ENCODE measurements at regions not wholly inside any gene's neighbourhood (a gene's known extent, or its start where the extent isn't known, plus 50 kb on each side); places are given as distances from the start of the nearest gene placed in this dataset.

- WGBS, 2 experiments: 92 to 96% methylated on average over 3 of the region's 3 CpGs
- Histone ChIP-seq H3K4me3 (ENCODE audit: insufficient read depth, low read depth, low read length) (no peak overlapping the region), H3K36me3 (ENCODE audit: control insufficient read depth, insufficient read depth, low read length) (no peaks in the 10 kb centered on the region), H3K9me3 (ENCODE audit: control insufficient read depth, low read length) (no peaks in the 10 kb centered on the region), H3K27me3 (ENCODE audit: control insufficient read depth, insufficient read depth, low read length, poor library complexity, severe bottlenecking) (no peaks in the 10 kb centered on the region), H3K27ac (ENCODE audit: insufficient read depth, low read depth, low read length, poor library complexity, severe bottlenecking) (no peak overlapping the region), H3K4me1 (ENCODE audit: control insufficient read depth, insufficient read depth, low read length) (no peaks in the 10 kb centered on the region)
Measured at GRCh38 chr12:106003297-106003696, 135.5 kb downstream of the NUAK1 start.

GRCh38 chr12:106004289-106004688 lies 134.5 kb downstream of the NUAK1 start:
- no peak overlapping the region for H3K27ac ChIP-seq (ENCODE audit: insufficient read depth, low read depth, low read length, poor library complexity, severe bottlenecking)
- no peaks in the 10 kb centered on the region for H3K27me3 ChIP-seq (ENCODE audit: control insufficient read depth, insufficient read depth, low read length, poor library complexity, severe bottlenecking)
- H3K36me3 ChIP-seq (ENCODE audit: control insufficient read depth, insufficient read depth, low read length): no peaks in the 10 kb centered on the region
- H3K9me3 ChIP-seq (ENCODE audit: control insufficient read depth, low read length): no peaks in the 10 kb centered on the region
- H3K4me3 ChIP-seq (ENCODE audit: insufficient read depth, low read depth, low read length): no peak overlapping the region
- no peaks in the 10 kb centered on the region for H3K4me1 ChIP-seq (ENCODE audit: control insufficient read depth, insufficient read depth, low read length)

GRCh38 chr12:106006382-106006781 lies 132.4 kb downstream of the NUAK1 start:
- Histone ChIP-seq H3K9me3 (ENCODE audit: control insufficient read depth, low read length) (no peaks in the 10 kb centered on the region), H3K4me1 (ENCODE audit: control insufficient read depth, insufficient read depth, low read length) (no peaks in the 10 kb centered on the region), H3K36me3 (ENCODE audit: control insufficient read depth, insufficient read depth, low read length) (no peaks in the 10 kb centered on the region), H3K27me3 (ENCODE audit: control insufficient read depth, insufficient read depth, low read length, poor library complexity, severe bottlenecking) (no peaks in the 10 kb centered on the region), H3K27ac (ENCODE audit: insufficient read depth, low read depth, low read length, poor library complexity, severe bottlenecking) (no peak overlapping the region), H3K4me3 (ENCODE audit: insufficient read depth, low read depth, low read length) (no peak overlapping the region)
- WGBS, 2 experiments: 85 to 94% methylated on average over 4 of the region's 4 CpGs

GRCh38 chr12:106006940-106007339 lies 131.8 kb downstream of the NUAK1 start:
- Histone ChIP-seq H3K27ac (ENCODE audit: insufficient read depth, low read depth, low read length, poor library complexity, severe bottlenecking) (no peak overlapping the region), H3K36me3 (ENCODE audit: control insufficient read depth, insufficient read depth, low read length) (no peaks in the 10 kb centered on the region), H3K27me3 (ENCODE audit: control insufficient read depth, insufficient read depth, low read length, poor library complexity, severe bottlenecking) (no peaks in the 10 kb centered on the region), H3K4me1 (ENCODE audit: control insufficient read depth, insufficient read depth, low read length) (no peaks in the 10 kb centered on the region), H3K9me3 (ENCODE audit: control insufficient read depth, low read length) (no peaks in the 10 kb centered on the region), H3K4me3 (ENCODE audit: insufficient read depth, low read depth, low read length) (no peak overlapping the region)
- 95 to 100% methylated on average over 2 of the region's 2 CpGs for WGBS, 2 experiments

GRCh38 chr12:106010741-106011140 lies 128.0 kb downstream of the NUAK1 start:
- Histone ChIP-seq H3K36me3 (ENCODE audit: control insufficient read depth, insufficient read depth, low read length) (no peaks in the 10 kb centered on the region), H3K27me3 (ENCODE audit: control insufficient read depth, insufficient read depth, low read length, poor library complexity, severe bottlenecking) (no peaks in the 10 kb centered on the region), H3K4me3 (ENCODE audit: insufficient read depth, low read depth, low read length) (no peak overlapping the region), H3K4me1 (ENCODE audit: control insufficient read depth, insufficient read depth, low read length) (no peaks in the 10 kb centered on the region), H3K9me3 (ENCODE audit: control insufficient read depth, low read length) (no peaks in the 10 kb centered on the region), H3K27ac (ENCODE audit: insufficient read depth, low read depth, low read length, poor library complexity, severe bottlenecking) (no peak overlapping the region)
